Dedifferentiated amniotic fluid mesenchymal stem cell (primary cell): ENCODE measurements at regions not wholly inside any gene's neighbourhood (a gene's known extent, or its start where the extent isn't known, plus 50 kb on each side); places are given as distances from the start of the nearest gene placed in this dataset.
"Not testable (repeated sequence)": the region's sequence is repeated elsewhere in the genome, so short reads cannot be mapped to it uniquely, and the experiment has no call there.

Experiments used
- DNase-seq: peaks from one replicate; pipeline ENCODE4 v3.0.0-alpha.2; 2016; ENCODE audit errors: extremely low spot score

GRCh38 chr9:88596376-88596775 is 61.4 kb downstream of the NXNL2 start:
- DNase-seq, result no peak

GRCh38 chr9:88604836-88605511 is 70.0 kb downstream of the NXNL2 start:
- DNase-seq, result no peak

- DNase-seq, result peak; percentile 26
Observed at GRCh38 chr9:88605512-88606362, 70.8 kb downstream of the NXNL2 start.

- no peak for DNase-seq
Observed at GRCh38 chr9:88614359-88614758, 79.4 kb downstream of the NXNL2 start.

GRCh38 chr9:88623698-88624097 is 88.7 kb downstream of the NXNL2 start:
- no peak for DNase-seq

GRCh38 chr9:88628114-88628513 is 93.1 kb downstream of the NXNL2 start:
- DNase-seq, result no peak

GRCh38 chr9:88628811-88629210 is 93.8 kb downstream of the NXNL2 start:
- no peak for DNase-seq

GRCh38 chr9:88630574-88630973 is 95.6 kb downstream of the NXNL2 start:
- DNase-seq, result not testable (repeated sequence)

- no peak for DNase-seq
Observed at GRCh38 chr9:88635151-88635550, 100.2 kb downstream of the NXNL2 start.

GRCh38 chr9:88641456-88642240 is 106.7 kb downstream of the NXNL2 start:
- no peak for DNase-seq

- DNase-seq, result no peak
Observed at GRCh38 chr9:88642336-88642735, 107.4 kb downstream of the NXNL2 start.

- no peak for DNase-seq
Observed at GRCh38 chr9:88643931-88644330, 109.0 kb downstream of the NXNL2 start.

GRCh38 chr9:88645172-88645878 is 110.3 kb downstream of the NXNL2 start:
- DNase-seq, result no peak

GRCh38 chr9:88645879-88646199 is 110.9 kb downstream of the NXNL2 start:
- no peak for DNase-seq

GRCh38 chr9:88646539-88647300 is 111.7 kb downstream of the NXNL2 start:
- DNase-seq, result no peak

GRCh38 chr9:88651682-88652633 is 117.0 kb downstream of the NXNL2 start:
- peak; percentile 95 for DNase-seq

GRCh38 chr9:88652876-88653275 is 117.9 kb downstream of the NXNL2 start:
- peak; percentile 45 for DNase-seq

- no peak for DNase-seq
Observed at GRCh38 chr9:88653406-88653805, 118.4 kb downstream of the NXNL2 start.

GRCh38 chr9:88653911-88654310 is 118.9 kb downstream of the NXNL2 start:
- peak; percentile 42 for DNase-seq

- no peak for DNase-seq
Observed at GRCh38 chr9:88657893-88658292, 122.9 kb downstream of the NXNL2 start.
